ENCODE measurements at regions not wholly inside any gene's neighbourhood (a gene's known extent, or its start where the extent isn't known, plus 50 kb on each side); places are given as distances from the start of the nearest gene placed in this dataset.

GRCh38 chr16:65728167-65728566 is 606.3 kb upstream of the CDH11 start:
- TF ChIP-seq CTCF (IDR thresholded peaks at IDR 0.05; ENCODE audit: insufficient read depth, low read depth, low read length) (no peak), EZH2 (IDR thresholded peaks at IDR 0.05; ENCODE audit: insufficient read depth, low read length) (no peak)
